SK-N-SH treated with all-trans-retinoic acid at 6 μM for 48 hours (cell line): ENCODE measurements at regions not wholly inside any gene's neighbourhood (a gene's known extent, or its start where the extent isn't known, plus 50 kb on each side); places are given as distances from the start of the nearest gene placed in this dataset.

Experiments
- ATAC-seq: fragments of 200-7000 bp; cut with Tn5 transposase; 3 replicates; pipeline ENCODE4 v1.9.1; 2020; ENCODE audit warnings: mild to moderate bottlenecking, moderate library complexity
- ARNTL ChIP-seq: fragments of 450-650 bp; formaldehyde crosslinking; IDR thresholded peaks from 2 replicates; pipeline ENCODE4 v1.5.0; 2020; ENCODE audit warnings: low read depth, mild to moderate bottlenecking, moderate library complexity, borderline replicate concordance
- BACH2 ChIP-seq: fragments of 250-450 bp; sonication (Bioruptor Pico); IDR thresholded peaks from 2 replicates; pipeline ENCODE4 v1.9.0; 2021; ENCODE audit warnings: mild to moderate bottlenecking, borderline replicate concordance
- CREB5 ChIP-seq: fragments of 250-450 bp; sonication (Bioruptor Pico); IDR thresholded peaks from 2 replicates; pipeline ENCODE4 v1.5.1; 2020; ENCODE audit warnings: low read depth, mild to moderate bottlenecking, moderate library complexity
- CSDC2 ChIP-seq: fragments of 250-450 bp; sonication (Bioruptor Pico); IDR thresholded peaks from 2 replicates; pipeline ENCODE4 v1.5.0; 2020; ENCODE audit warnings: mild to moderate bottlenecking, moderate library complexity
- ESRRG ChIP-seq: fragments of 250-450 bp; sonication (Bioruptor Pico); IDR thresholded peaks from 2 replicates; pipeline ENCODE4 v1.6.1; 2021; ENCODE audit warnings: mild to moderate bottlenecking
- GLIS3 ChIP-seq: fragments of 250-450 bp; sonication (Bioruptor Pico); IDR thresholded peaks from 2 replicates; pipeline ENCODE4 v1.5.0; 2020; ENCODE audit warnings: mild to moderate bottlenecking, moderate library complexity
- POU6F1 ChIP-seq: fragments of 250-450 bp; sonication (Bioruptor Pico); IDR thresholded peaks from 2 replicates; pipeline ENCODE4 v1.8.0; 2021; ENCODE audit warnings: low read depth, mild to moderate bottlenecking, moderate library complexity, borderline replicate concordance
- PPARA ChIP-seq: fragments of 250-450 bp; sonication (Bioruptor Pico); IDR thresholded peaks from 2 replicates; pipeline ENCODE4 v1.5.0; 2020; ENCODE audit warnings: mild to moderate bottlenecking, borderline replicate concordance
- RARB ChIP-seq: fragments of 250-450 bp; sonication (Bioruptor Pico); IDR thresholded peaks from 2 replicates; pipeline ENCODE4 v1.8.0; 2021; ENCODE audit warnings: mild to moderate bottlenecking, moderate library complexity
- TCF4 ChIP-seq: fragments of 250-450 bp; sonication (Bioruptor Pico); IDR thresholded peaks from 2 replicates; pipeline ENCODE4 v1.8.0; 2021; ENCODE audit warnings: mild to moderate bottlenecking, moderate library complexity, borderline replicate concordance
- TOX ChIP-seq: fragments of 250-450 bp; sonication (Bioruptor Pico); IDR thresholded peaks from 2 replicates; pipeline ENCODE4 v1.8.0; 2021; ENCODE audit warnings: mild to moderate bottlenecking, moderate library complexity, borderline replicate concordance
- TSHZ2 ChIP-seq: fragments of 250-450 bp; sonication (Bioruptor Pico); IDR thresholded peaks from 2 replicates; pipeline ENCODE4 v1.5.0; 2020; ENCODE audit warnings: mild to moderate bottlenecking, moderate library complexity
- ZFP3 ChIP-seq: fragments of 250-450 bp; sonication (Bioruptor Pico); IDR thresholded peaks from 2 replicates; pipeline ENCODE4 v1.5.0; 2020; ENCODE audit warnings: mild to moderate bottlenecking, moderate library complexity
- ZFP30 ChIP-seq: fragments of 450-650 bp; formaldehyde crosslinking; IDR thresholded peaks from 2 replicates; pipeline ENCODE4 v1.5.0; 2022; ENCODE audit warnings: mild to moderate bottlenecking, moderate library complexity
- ZNF565 ChIP-seq: fragments of 450-650 bp; formaldehyde crosslinking; conservative IDR thresholded peaks from 2 replicates; pipeline ENCODE4 v1.5.0; 2020; ENCODE audit warnings: low read depth, mild to moderate bottlenecking, moderate library complexity
- ZNF8 ChIP-seq: fragments of 450-650 bp; formaldehyde crosslinking; IDR thresholded peaks from 2 replicates; pipeline ENCODE4 v1.5.0; 2020; ENCODE audit warnings: mild to moderate bottlenecking, moderate library complexity

GRCh38 chr2:21412944-21413443 is 289.2 kb downstream of the TDRD15 start:
- TF ChIP-seq PPARA (CRISPR knock-in tag) (no peak), ZFP3 (no peak), TOX (CRISPR knock-in tag) (no peak), TCF4 (no peak)
- ATAC-seq: no peak

GRCh38 chr2:21415234-21415633 is 291.5 kb downstream of the TDRD15 start:
- no peak for ATAC-seq
- TF ChIP-seq RARB (CRISPR knock-in tag) (no peak), CSDC2 (CRISPR knock-in tag) (no peak)

- ATAC-seq: no peak
- no peak for TF ChIP-seq ESRRG (CRISPR knock-in tag)
- TF ChIP-seq, all 23 proteins: peak for 0
Observed at GRCh38 chr2:21416226-21416625, 292.5 kb downstream of the TDRD15 start.

GRCh38 chr2:21418456-21418855 is 294.7 kb downstream of the TDRD15 start:
- TF ChIP-seq ZFP3 (no peak), PPARA (CRISPR knock-in tag) (no peak), CREB5 (CRISPR knock-in tag) (no peak), ZFP30 (no peak), TCF4 (no peak), GLIS3 (CRISPR knock-in tag) (no peak), ZNF565 (CRISPR knock-in tag) (no peak)
- no peak for ATAC-seq

GRCh38 chr2:21420553-21421335 is 297.0 kb downstream of the TDRD15 start:
- TF ChIP-seq ZFP3 (no peak), TOX (CRISPR knock-in tag) (no peak), ZNF8 (CRISPR knock-in tag) (no peak), RARB (CRISPR knock-in tag) (no peak), CSDC2 (CRISPR knock-in tag) (no peak), ZFP30 (no peak), ARNTL (CRISPR knock-in tag) (no peak), PPARA (CRISPR knock-in tag) (no peak)
- TF ChIP-seq, all 23 proteins: peak for 0
- no peak for ATAC-seq

GRCh38 chr2:21422050-21422449 is 298.3 kb downstream of the TDRD15 start:
- ATAC-seq: no peak
- TF ChIP-seq TCF4: no peak
- no peak for TF ChIP-seq ESRRG (CRISPR knock-in tag)
- no peak for TF ChIP-seq BACH2 (CRISPR knock-in tag)

- no peak for TF ChIP-seq TSHZ2 (CRISPR knock-in tag)
- TF ChIP-seq TOX (CRISPR knock-in tag): no peak
- ATAC-seq: no peak
Observed at GRCh38 chr2:21422724-21423522, 299.2 kb downstream of the TDRD15 start.

GRCh38 chr2:21423854-21424253 is 300.1 kb downstream of the TDRD15 start:
- no peak for ATAC-seq
- TF ChIP-seq RARB (CRISPR knock-in tag) (no peak), ZNF565 (CRISPR knock-in tag) (no peak), TSHZ2 (CRISPR knock-in tag) (no peak), ZFP30 (no peak), POU6F1 (CRISPR knock-in tag) (no peak)
